Liver (tissue), 8 donors: ENCODE measurements at regions not wholly inside any gene's neighbourhood (a gene's known extent, or its start where the extent isn't known, plus 50 kb on each side); places are given as distances from the start of the nearest gene placed in this dataset.

Source experiments
- DNase-seq: peaks from one replicate; pipeline ENCODE4 v3.0.0-alpha.2; 2017; ENCODE audit warnings: low spot score
- H3K27ac ChIP-seq, 2 donors: one replicate each; pipeline ENCODE4 v1.7.0; 2013; ENCODE audit warnings: inconsistent platforms in 2 of 2, low read length in 2 of 2, control low read depth in 1 of 2, low read depth in 1 of 2, mild to moderate bottlenecking in 1 of 2
- H3K27me3 ChIP-seq, 4 donors: one replicate each; pipeline versions ENCODE4 v1.6.1 to v1.7.0; 2013; ENCODE audit warnings: low read length in 3 of 4, inconsistent platforms in 1 of 4, mild to moderate bottlenecking in 1 of 4, moderate library complexity in 1 of 4; ENCODE audit not compliant: control insufficient read depth in 4 of 4, insufficient read depth in 4 of 4
- H3K36me3 ChIP-seq, 4 donors: one replicate each; pipeline versions ENCODE4 v1.6.1 to v1.7.0; 2013; ENCODE audit warnings: low read length in 3 of 4, mild to moderate bottlenecking in 3 of 4, low read depth in 1 of 4, moderate library complexity in 1 of 4; ENCODE audit not compliant: control insufficient read depth in 4 of 4, insufficient read depth in 3 of 4
- H3K4me1 ChIP-seq, 4 donors: one replicate each; pipeline versions ENCODE4 v1.6.1 to v1.7.0; 2013; ENCODE audit warnings: low read length in 3 of 4, mild to moderate bottlenecking in 3 of 4, moderate library complexity in 1 of 4; ENCODE audit not compliant: control insufficient read depth in 4 of 4, insufficient read depth in 4 of 4
- H3K4me3 ChIP-seq, 3 donors: one replicate each; pipeline versions ENCODE4 v1.6.1 to v1.7.0; 2013; ENCODE audit warnings: low read length in 3 of 3, control low read depth in 1 of 3, low read depth in 1 of 3, mild to moderate bottlenecking in 1 of 3
- H3K9ac ChIP-seq, 2 donors: one replicate each; pipeline ENCODE4 v1.7.0; 2013; ENCODE audit warnings: low read length in 2 of 2, mild to moderate bottlenecking in 2 of 2, moderate library complexity in 2 of 2, control low read depth in 1 of 2, low read depth in 1 of 2
- H3K9me3 ChIP-seq, 4 donors: one replicate each; pipeline versions ENCODE4 v1.6.1 to v1.7.0; 2013; ENCODE audit warnings: low read length in 3 of 4; ENCODE audit not compliant: control insufficient read depth in 4 of 4
- EGR1 ChIP-seq, 2 donors: IDR thresholded peaks; 2 replicates each; pipeline ENCODE4 v1.6.1; 2016 to 2018; ENCODE audit warnings: antibody characterized with exemption in 2 of 2, low read depth in 2 of 2
- FOXA1 ChIP-seq: IDR thresholded peaks from 2 replicates; pipeline ENCODE4 v1.6.1; 2016; ENCODE audit warnings: antibody characterized with exemption
- FOXA2 ChIP-seq: IDR thresholded peaks from 2 replicates; pipeline ENCODE4 v1.6.1; 2016; ENCODE audit warnings: antibody characterized with exemption
- GABPA ChIP-seq, 2 donors: IDR thresholded peaks in 1 of 2; conservative IDR thresholded peaks in 1 of 2; 2 replicates each; pipeline ENCODE4 v1.6.1; 2016; ENCODE audit warnings: antibody characterized with exemption in 2 of 2, mild to moderate bottlenecking in 1 of 2, moderate library complexity in 1 of 2
- HNF4A ChIP-seq, 2 donors: conservative IDR thresholded peaks; 2 replicates each; pipeline ENCODE4 v1.6.1; 2016; ENCODE audit warnings: antibody characterized with exemption in 2 of 2, mild to moderate bottlenecking in 2 of 2
- HNF4G ChIP-seq: IDR thresholded peaks from 2 replicates; pipeline ENCODE4 v1.6.1; 2016; ENCODE audit warnings: antibody characterized with exemption
- JUND ChIP-seq, 2 donors: IDR thresholded peaks; 2 replicates each; pipeline ENCODE4 v1.6.1; 2016; ENCODE audit warnings: antibody characterized with exemption in 2 of 2
- MAX ChIP-seq: IDR thresholded peaks from 2 replicates; pipeline ENCODE4 v1.6.1; 2016; ENCODE audit warnings: antibody characterized with exemption
- NR2F2 ChIP-seq: IDR thresholded peaks from 2 replicates; pipeline ENCODE4 v1.6.1; 2016; ENCODE audit warnings: antibody characterized with exemption
- RAD21 ChIP-seq, 2 donors: IDR thresholded peaks; 2 replicates each; pipeline ENCODE4 v1.6.1; 2016; ENCODE audit warnings: antibody characterized with exemption in 2 of 2, mild to moderate bottlenecking in 2 of 2
- REST ChIP-seq: IDR thresholded peaks from 2 replicates; pipeline ENCODE4 v1.6.1; 2016; ENCODE audit warnings: antibody characterized with exemption, mild to moderate bottlenecking
- RXRA ChIP-seq, 2 donors: IDR thresholded peaks; 2 replicates each; pipeline ENCODE4 v1.6.1; 2017 to 2018; ENCODE audit warnings: antibody characterized with exemption in 2 of 2, mild to moderate bottlenecking in 1 of 2
- SP1 ChIP-seq: IDR thresholded peaks from 2 replicates; pipeline ENCODE4 v1.6.1; 2018; ENCODE audit warnings: antibody characterized with exemption, mild to moderate bottlenecking
- TAF1 ChIP-seq: conservative IDR thresholded peaks from 2 replicates; pipeline ENCODE4 v1.6.1; 2016; ENCODE audit warnings: antibody characterized with exemption, mild to moderate bottlenecking
- YY1 ChIP-seq: IDR thresholded peaks from 2 replicates; pipeline ENCODE4 v1.6.1; 2016; ENCODE audit warnings: antibody characterized with exemption, mild to moderate bottlenecking
- WGBS: extraction: QIAGEN DNeasy Blood & Tissue Kit; methylation state at CpG from one replicate; pipeline ENCODE4 v1.1.7; 2013; 5-methylcytosine and 5-hydroxymethylcytosine counted together
- TF ChIP-seq, protein P1 (sequence below): fragments of 150-350 bp; IDR thresholded peaks from 2 replicates; pipeline ENCODE4 v1.5.1; 2017; ENCODE audit warnings: improper control_type of control experiment, low read depth, low read length; ENCODE audit not compliant: missing input control
- TF ChIP-seq, protein P2 (sequence below): IDR thresholded peaks from 2 replicates; pipeline ENCODE4 v1.6.1; 2016; ENCODE audit warnings: antibody characterized with exemption
- TF ChIP-seq, protein P3 (sequence below): IDR thresholded peaks from 2 replicates; pipeline ENCODE4 v1.6.1; 2016; ENCODE audit warnings: antibody characterized with exemption
- donor health status: healthy.
- donor health status: healthy.
- donor health status: healthy.
- donor health status: healthy.
- donor health status: healthy.

DNA sequence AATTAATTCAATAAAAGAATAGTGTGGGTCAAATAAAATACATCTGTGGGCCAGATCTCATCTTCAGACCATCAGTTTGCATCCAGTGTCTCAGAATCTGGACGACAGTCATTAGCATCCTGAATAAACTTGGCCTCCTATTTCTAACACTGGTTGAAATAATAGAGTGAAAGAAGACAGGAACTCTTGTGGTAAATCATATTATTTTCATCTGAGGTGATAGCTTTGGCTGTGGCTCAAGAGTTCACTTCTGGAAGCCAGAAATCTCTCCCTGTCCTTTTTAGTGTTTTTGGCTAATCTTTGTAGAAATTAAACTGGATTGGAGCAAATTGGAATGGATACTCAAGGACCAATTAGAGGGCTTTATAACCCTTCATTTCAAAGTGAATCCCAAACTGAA, 63.4 kb upstream of the HMHB1 start:
- Histone ChIP-seq H3K9ac (no peak overlapping the region), H3K27me3 (no peaks in the 10 kb centered on the region), H3K4me3 (no peak overlapping the region), H3K27ac (no peak overlapping the region), H3K36me3 (no peaks in the 10 kb centered on the region), H3K9me3 (no peaks in the 10 kb centered on the region), H3K4me1 (no peaks in the 10 kb centered on the region)
- TF ChIP-seq GABPA (IDR thresholded peaks at IDR 0.05 in 1 of 2, conservative IDR thresholded peaks at IDR 0.05 in 1 of 2), result no peak
- no peak for TF ChIP-seq HNF4A (conservative IDR thresholded peaks at IDR 0.05)
- no peak for TF ChIP-seq YY1
- TF ChIP-seq NR2F2, result no peak
- TF ChIP-seq JUND (IDR thresholded peaks at IDR 0.05), result no peak
- TF ChIP-seq, protein P1, sequence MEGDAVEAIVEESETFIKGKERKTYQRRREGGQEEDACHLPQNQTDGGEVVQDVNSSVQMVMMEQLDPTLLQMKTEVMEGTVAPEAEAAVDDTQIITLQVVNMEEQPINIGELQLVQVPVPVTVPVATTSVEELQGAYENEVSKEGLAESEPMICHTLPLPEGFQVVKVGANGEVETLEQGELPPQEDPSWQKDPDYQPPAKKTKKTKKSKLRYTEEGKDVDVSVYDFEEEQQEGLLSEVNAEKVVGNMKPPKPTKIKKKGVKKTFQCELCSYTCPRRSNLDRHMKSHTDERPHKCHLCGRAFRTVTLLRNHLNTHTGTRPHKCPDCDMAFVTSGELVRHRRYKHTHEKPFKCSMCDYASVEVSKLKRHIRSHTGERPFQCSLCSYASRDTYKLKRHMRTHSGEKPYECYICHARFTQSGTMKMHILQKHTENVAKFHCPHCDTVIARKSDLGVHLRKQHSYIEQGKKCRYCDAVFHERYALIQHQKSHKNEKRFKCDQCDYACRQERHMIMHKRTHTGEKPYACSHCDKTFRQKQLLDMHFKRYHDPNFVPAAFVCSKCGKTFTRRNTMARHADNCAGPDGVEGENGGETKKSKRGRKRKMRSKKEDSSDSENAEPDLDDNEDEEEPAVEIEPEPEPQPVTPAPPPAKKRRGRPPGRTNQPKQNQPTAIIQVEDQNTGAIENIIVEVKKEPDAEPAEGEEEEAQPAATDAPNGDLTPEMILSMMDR, result no peak
- TF ChIP-seq RXRA (IDR thresholded peaks at IDR 0.05), result no peak
- no peak for TF ChIP-seq RAD21 (IDR thresholded peaks at IDR 0.05)
- no peak for TF ChIP-seq FOXA2
- TF ChIP-seq, protein P2, sequence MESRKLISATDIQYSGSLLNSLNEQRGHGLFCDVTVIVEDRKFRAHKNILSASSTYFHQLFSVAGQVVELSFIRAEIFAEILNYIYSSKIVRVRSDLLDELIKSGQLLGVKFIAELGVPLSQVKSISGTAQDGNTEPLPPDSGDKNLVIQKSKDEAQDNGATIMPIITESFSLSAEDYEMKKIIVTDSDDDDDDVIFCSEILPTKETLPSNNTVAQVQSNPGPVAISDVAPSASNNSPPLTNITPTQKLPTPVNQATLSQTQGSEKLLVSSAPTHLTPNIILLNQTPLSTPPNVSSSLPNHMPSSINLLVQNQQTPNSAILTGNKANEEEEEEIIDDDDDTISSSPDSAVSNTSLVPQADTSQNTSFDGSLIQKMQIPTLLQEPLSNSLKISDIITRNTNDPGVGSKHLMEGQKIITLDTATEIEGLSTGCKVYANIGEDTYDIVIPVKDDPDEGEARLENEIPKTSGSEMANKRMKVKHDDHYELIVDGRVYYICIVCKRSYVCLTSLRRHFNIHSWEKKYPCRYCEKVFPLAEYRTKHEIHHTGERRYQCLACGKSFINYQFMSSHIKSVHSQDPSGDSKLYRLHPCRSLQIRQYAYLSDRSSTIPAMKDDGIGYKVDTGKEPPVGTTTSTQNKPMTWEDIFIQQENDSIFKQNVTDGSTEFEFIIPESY, result no peak
- no peak for TF ChIP-seq SP1
- no peak for TF ChIP-seq FOXA1
- no peak for TF ChIP-seq MAX
- no peak for TF ChIP-seq REST
- TF ChIP-seq, protein P3, sequence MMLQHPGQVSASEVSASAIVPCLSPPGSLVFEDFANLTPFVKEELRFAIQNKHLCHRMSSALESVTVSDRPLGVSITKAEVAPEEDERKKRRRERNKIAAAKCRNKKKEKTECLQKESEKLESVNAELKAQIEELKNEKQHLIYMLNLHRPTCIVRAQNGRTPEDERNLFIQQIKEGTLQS, result no peak
- TF ChIP-seq EGR1 (IDR thresholded peaks at IDR 0.05; ENCODE audit: low read depth in 2 of 2), result no peak
- TF ChIP-seq TAF1, result no peak
- WGBS, result 83% methylated on average over 1 of the region's 1 CpG
- DNase-seq, result no peak

GRCh38 chr5:143742951-143743350, 69.0 kb upstream of the HMHB1 start:
- Histone ChIP-seq H3K9me3 (no peaks in the 10 kb centered on the region), H3K27ac (no peak overlapping the region), H3K4me3 (no peak overlapping the region), H3K36me3 (no peaks in the 10 kb centered on the region), H3K27me3 (no peaks in the 10 kb centered on the region), H3K4me1 (no peaks in the 10 kb centered on the region), H3K9ac (no peak overlapping the region)
- 77% methylated on average over 5 of the region's 5 CpGs for WGBS
- no peak for DNase-seq
- TF ChIP-seq RXRA (IDR thresholded peaks at IDR 0.05) (no peak), TAF1 (no peak), GABPA (IDR thresholded peaks at IDR 0.05 in 1 of 2, conservative IDR thresholded peaks at IDR 0.05 in 1 of 2) (no peak), HNF4G (no peak), REST (no peak), EGR1 (IDR thresholded peaks at IDR 0.05; ENCODE audit: low read depth in 2 of 2) (no peak), JUND (IDR thresholded peaks at IDR 0.05) (no peak), FOXA1 (no peak), MAX (no peak)
- TF ChIP-seq, protein P2, result no peak
- TF ChIP-seq, protein P3, result no peak
